ENCODE measurements at regions not wholly inside any gene's neighbourhood (a gene's known extent, or its start where the extent isn't known, plus 50 kb on each side); places are given as distances from the start of the nearest gene placed in this dataset.
"Not testable (repeated sequence)": the region's sequence is repeated elsewhere in the genome, so short reads cannot be mapped to it uniquely, and the experiment has no call there.

DNA sequence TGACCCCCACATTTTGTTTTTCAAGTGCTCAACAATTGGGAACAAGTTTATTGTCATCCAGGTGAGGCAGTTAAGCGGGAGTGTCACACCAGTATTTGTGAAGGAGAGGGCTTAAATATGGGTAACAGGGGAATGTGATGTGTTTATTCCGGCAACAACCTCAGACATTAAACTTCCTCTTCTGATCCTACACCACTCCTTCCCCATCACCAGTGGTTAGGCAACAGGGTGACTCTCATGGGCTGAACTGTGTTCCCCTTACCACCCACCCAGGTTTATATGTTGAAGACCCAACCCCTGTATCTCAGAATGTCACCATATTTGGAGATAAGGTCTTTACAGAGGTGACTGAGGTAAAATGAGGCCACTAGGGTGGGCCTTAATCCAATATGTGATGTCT is 52.1 kb upstream of the RNF182 start:
- FAIRE-seq (no peak), DNase-seq (ENCODE audit: low read depth, low spot score) (no peak)
- Histone ChIP-seq H3K9me3 (ENCODE audit: control insufficient read depth, low read depth, low read length) (no peaks in the 10 kb centered on the region), H3K4me1 (ENCODE audit: control insufficient read depth, extremely low read depth, insufficient read depth, low read length) (peaks cover 13% of the 10 kb centered on the region), H4K20me1 (ENCODE audit: control insufficient read depth, extremely low read depth, insufficient read depth, low read length) (no peaks in the 10 kb centered on the region), H3K36me3 (ENCODE audit: control insufficient read depth in 2 of 2, extremely low read depth in 1 of 2, insufficient read depth in 2 of 2, low read length in 2 of 2) (no peaks in the 10 kb centered on the region), H3K9me1 (ENCODE audit: control insufficient read depth, extremely low read depth, insufficient read depth, low read length) (no peaks in the 10 kb centered on the region), H3K4me2 (ENCODE audit: control insufficient read depth, extremely low read depth, insufficient read depth, low read depth, low read length) (no peak overlapping the region), H3K27me3 (ENCODE audit: control insufficient read depth, extremely low read depth, insufficient read depth, low read length) (no peaks in the 10 kb centered on the region), H3K9ac (ENCODE audit: control insufficient read depth, extremely low read depth, insufficient read depth, low read length) (no peak overlapping the region), H2AFZ (ENCODE audit: control insufficient read depth, low read length) (no peak overlapping the region), H3K79me2 (ENCODE audit: control insufficient read depth, insufficient read depth, low read length) (no peaks in the 10 kb centered on the region), H3K4me3 (ENCODE audit: control insufficient read depth in 2 of 3, extremely low read depth in 1 of 3, insufficient read depth in 2 of 3, low read depth in 1 of 3, low read length in 3 of 3) (no peak overlapping the region), H3K27ac (ENCODE audit: control insufficient read depth, insufficient read depth, low read length) (no peak overlapping the region)
- TF ChIP-seq, protein P1, sequence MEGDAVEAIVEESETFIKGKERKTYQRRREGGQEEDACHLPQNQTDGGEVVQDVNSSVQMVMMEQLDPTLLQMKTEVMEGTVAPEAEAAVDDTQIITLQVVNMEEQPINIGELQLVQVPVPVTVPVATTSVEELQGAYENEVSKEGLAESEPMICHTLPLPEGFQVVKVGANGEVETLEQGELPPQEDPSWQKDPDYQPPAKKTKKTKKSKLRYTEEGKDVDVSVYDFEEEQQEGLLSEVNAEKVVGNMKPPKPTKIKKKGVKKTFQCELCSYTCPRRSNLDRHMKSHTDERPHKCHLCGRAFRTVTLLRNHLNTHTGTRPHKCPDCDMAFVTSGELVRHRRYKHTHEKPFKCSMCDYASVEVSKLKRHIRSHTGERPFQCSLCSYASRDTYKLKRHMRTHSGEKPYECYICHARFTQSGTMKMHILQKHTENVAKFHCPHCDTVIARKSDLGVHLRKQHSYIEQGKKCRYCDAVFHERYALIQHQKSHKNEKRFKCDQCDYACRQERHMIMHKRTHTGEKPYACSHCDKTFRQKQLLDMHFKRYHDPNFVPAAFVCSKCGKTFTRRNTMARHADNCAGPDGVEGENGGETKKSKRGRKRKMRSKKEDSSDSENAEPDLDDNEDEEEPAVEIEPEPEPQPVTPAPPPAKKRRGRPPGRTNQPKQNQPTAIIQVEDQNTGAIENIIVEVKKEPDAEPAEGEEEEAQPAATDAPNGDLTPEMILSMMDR (optimal IDR thresholded peaks at IDR 0.05 in 1 of 3, IDR thresholded peaks at IDR 0.05 in 1 of 3, conservative IDR thresholded peaks at IDR 0.05 in 1 of 3; ENCODE audit: extremely low read depth in 1 of 3, insufficient read depth in 2 of 3, low read length in 3 of 3) = no peak
- TF ChIP-seq EZH2 (IDR thresholded peaks at IDR 0.05; ENCODE audit: low read length) = no peak
- dilution Hi-C loops (cut with MboI; ENCODE audit: extremely low pct_ligation_motif_present, low sequenced_read_pairs) = no loop called here

DNA sequence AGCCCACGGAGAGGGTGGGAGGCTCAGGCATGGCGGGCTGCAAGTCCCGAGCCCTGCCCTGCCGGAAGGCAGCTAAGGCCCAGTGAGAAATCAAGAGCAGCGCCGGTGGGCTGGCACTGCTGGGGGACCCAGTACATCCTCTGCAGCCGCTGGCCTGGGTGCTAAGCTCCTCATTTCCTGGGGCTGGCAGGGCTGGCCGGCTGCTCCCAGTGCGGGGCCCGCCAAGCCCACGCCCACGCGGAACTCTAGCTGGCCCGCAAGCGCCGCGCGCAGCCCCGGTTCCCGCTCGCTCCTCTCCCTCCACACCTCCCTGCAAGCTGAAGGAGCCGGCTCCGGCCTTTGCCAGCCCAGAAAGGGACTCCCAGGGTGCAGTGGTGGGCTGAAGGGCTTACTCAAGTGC is 52.7 kb upstream of the RNF182 start:
- H3K4me2 ChIP-seq (ENCODE audit: control insufficient read depth, extremely low read depth, insufficient read depth, low read depth, low read length); H3K9me3 ChIP-seq (ENCODE audit: control insufficient read depth, low read depth, low read length); H3K36me3 ChIP-seq (ENCODE audit: control insufficient read depth in 2 of 2, extremely low read depth in 1 of 2, insufficient read depth in 2 of 2, low read length in 2 of 2); H2AFZ ChIP-seq (ENCODE audit: control insufficient read depth, low read length); FAIRE-seq; H3K79me2 ChIP-seq (ENCODE audit: control insufficient read depth, insufficient read depth, low read length); H3K9ac ChIP-seq (ENCODE audit: control insufficient read depth, extremely low read depth, insufficient read depth, low read length); H3K27me3 ChIP-seq (ENCODE audit: control insufficient read depth, extremely low read depth, insufficient read depth, low read length); DNase-seq (ENCODE audit: low read depth, low spot score); H3K27ac ChIP-seq (ENCODE audit: control insufficient read depth, insufficient read depth, low read length); H4K20me1 ChIP-seq (ENCODE audit: control insufficient read depth, extremely low read depth, insufficient read depth, low read length); H3K9me1 ChIP-seq (ENCODE audit: control insufficient read depth, extremely low read depth, insufficient read depth, low read length); H3K4me3 ChIP-seq (ENCODE audit: control insufficient read depth in 2 of 3, extremely low read depth in 1 of 3, insufficient read depth in 2 of 3, low read depth in 1 of 3, low read length in 3 of 3); dilution Hi-C loops (cut with MboI; ENCODE audit: extremely low pct_ligation_motif_present, low sequenced_read_pairs): not testable (repeated sequence)
- H3K4me1 ChIP-seq (ENCODE audit: control insufficient read depth, extremely low read depth, insufficient read depth, low read length) = peaks cover 10% of the 10 kb centered on the region

DNA sequence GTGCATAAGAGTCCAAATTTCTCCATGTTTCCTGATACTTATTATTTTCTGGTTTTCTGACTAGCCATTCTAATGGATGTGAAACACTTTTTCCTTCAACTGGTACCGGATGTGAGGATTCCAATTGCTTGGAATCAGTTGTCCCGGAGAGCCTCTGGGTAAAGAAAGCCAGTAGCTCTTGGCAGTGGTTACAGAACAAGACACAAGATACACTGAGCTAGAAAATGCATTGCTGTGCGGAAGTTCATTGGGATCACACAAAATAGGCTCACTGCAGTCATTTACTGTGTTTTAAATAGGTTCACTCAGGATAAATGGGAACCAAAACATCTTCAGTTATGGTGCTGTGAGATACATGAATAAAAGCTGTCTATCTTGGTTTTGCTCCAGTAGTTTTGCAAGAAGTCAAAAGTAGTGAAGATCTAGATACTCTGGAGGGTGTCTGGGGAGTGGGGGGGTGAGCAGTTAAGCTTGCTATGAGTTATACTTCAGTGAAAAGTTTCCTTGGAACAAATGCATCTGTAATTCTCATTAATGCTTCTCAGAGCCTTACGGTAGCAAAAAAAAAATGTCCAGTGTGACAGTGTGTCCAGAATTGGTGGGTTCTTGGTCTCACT is 54.4 kb upstream of the RNF182 start:
- Histone ChIP-seq H3K4me2 (ENCODE audit: control insufficient read depth, extremely low read depth, insufficient read depth, low read depth, low read length) (no peak overlapping the region), H3K79me2 (ENCODE audit: control insufficient read depth, insufficient read depth, low read length) (no peaks in the 10 kb centered on the region)
- TF ChIP-seq, protein P1 (optimal IDR thresholded peaks at IDR 0.05 in 1 of 3, IDR thresholded peaks at IDR 0.05 in 1 of 3, conservative IDR thresholded peaks at IDR 0.05 in 1 of 3; ENCODE audit: extremely low read depth in 1 of 3, insufficient read depth in 2 of 3, low read length in 3 of 3) = no peak
- no peak for TF ChIP-seq EZH2 (IDR thresholded peaks at IDR 0.05; ENCODE audit: low read length)

More for the DNA sequence above, 54.4 kb upstream of the RNF182 start:
- H3K27ac ChIP-seq (ENCODE audit: control insufficient read depth, insufficient read depth, low read length) = no peak overlapping the region
- H2AFZ ChIP-seq (ENCODE audit: control insufficient read depth, low read length) = no peak overlapping the region
- H3K9ac ChIP-seq (ENCODE audit: control insufficient read depth, extremely low read depth, insufficient read depth, low read length) = no peak overlapping the region
- FAIRE-seq = no peak
- peaks cover 10% of the 10 kb centered on the region for H3K4me1 ChIP-seq (ENCODE audit: control insufficient read depth, extremely low read depth, insufficient read depth, low read length)
- no peaks in the 10 kb centered on the region for H4K20me1 ChIP-seq (ENCODE audit: control insufficient read depth, extremely low read depth, insufficient read depth, low read length)
- no peak overlapping the region for H3K4me3 ChIP-seq (ENCODE audit: control insufficient read depth in 2 of 3, extremely low read depth in 1 of 3, insufficient read depth in 2 of 3, low read depth in 1 of 3, low read length in 3 of 3)
- DNase-seq (ENCODE audit: low read depth, low spot score) = no peak
- no peaks in the 10 kb centered on the region for H3K9me1 ChIP-seq (ENCODE audit: control insufficient read depth, extremely low read depth, insufficient read depth, low read length)
- no peaks in the 10 kb centered on the region for H3K36me3 ChIP-seq (ENCODE audit: control insufficient read depth in 2 of 2, extremely low read depth in 1 of 2, insufficient read depth in 2 of 2, low read length in 2 of 2)
- no peaks in the 10 kb centered on the region for H3K27me3 ChIP-seq (ENCODE audit: control insufficient read depth, extremely low read depth, insufficient read depth, low read length)
- H3K9me3 ChIP-seq (ENCODE audit: control insufficient read depth, low read depth, low read length) = no peaks in the 10 kb centered on the region
- dilution Hi-C loops (cut with MboI; ENCODE audit: extremely low pct_ligation_motif_present, low sequenced_read_pairs) = no loop called here

All from keratinocyte (primary cell).